Skin of body (tissue), 1 donor: ENCODE measurements at regions not wholly inside any gene's neighbourhood (a gene's known extent, or its start where the extent isn't known, plus 50 kb on each side); places are given as distances from the start of the nearest gene placed in this dataset.

Experiments used
- DNase-seq: peaks from one replicate; lab custom pipeline; 2025; lab: John Stamatoyannopoulos, UW

DNA sequence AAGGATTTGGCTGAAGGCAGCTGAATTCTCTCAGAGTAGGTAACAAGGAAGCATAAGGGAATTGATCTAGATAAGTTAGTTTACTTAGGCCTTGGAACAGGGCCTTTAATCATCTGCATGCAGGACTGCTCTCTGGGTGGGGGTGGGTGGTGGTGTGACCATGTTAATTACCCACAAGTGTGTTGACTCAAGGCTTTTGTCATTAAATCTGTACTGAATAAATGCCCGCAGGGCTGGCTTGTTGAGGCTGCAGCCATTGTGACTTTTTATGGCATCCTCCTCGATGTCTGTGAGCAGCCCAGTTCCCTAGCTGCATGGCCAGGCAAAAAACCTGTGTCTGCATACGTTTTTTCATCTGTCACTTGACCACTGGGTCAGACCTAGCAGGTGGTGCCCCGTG lies 63.5 kb upstream of the ASCC3 start:
- DNase-seq, result no peak

DNA sequence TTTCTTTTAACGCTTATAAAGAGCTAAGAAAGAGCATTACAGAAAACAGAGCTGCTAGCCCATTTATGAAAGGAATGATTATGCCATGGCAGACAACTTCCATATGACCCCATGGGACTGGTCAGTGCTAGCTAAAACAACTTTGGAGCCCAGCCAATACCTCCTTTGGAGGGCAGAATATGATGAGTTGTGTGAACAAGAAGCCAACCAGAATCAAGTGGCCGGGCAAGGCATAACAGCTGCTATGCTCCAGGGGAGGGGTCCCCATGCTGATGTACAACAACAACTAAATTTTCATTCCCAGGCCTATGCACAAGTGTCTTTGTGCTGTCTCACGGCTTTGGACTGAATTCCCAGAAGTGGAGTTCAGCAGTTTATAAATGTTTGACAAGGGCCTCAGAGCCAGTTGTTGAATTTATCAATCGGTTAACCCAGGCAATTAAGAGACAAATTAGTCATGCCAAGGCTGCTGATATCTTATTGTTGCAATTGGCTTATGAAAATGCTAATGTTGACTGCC lies 65.0 kb upstream of the ASCC3 start:
- no peak for DNase-seq

DNA sequence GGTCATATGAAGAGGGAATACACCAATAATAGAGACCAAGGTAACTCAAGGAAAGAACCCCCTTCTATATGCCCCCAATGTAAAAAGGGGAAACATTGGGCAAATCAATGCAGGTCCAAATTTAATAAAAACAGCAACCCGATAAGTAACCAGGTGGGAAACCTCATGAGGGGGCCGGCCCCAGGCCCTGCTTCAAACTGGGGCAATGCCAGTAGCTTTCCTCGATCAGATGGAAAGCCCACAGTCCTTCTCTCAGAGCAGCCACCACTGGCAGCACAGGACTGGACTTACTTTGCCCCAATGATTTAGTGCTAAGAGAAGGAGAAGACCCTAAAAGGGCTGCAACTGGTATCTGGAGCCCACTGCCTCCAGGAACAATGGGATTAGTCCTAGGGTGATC lies 65.6 kb upstream of the ASCC3 start:
- no peak for DNase-seq

GRCh38 chr6:100948381-100949133 lies 67.4 kb upstream of the ASCC3 start:
- no peak for DNase-seq

DNA sequence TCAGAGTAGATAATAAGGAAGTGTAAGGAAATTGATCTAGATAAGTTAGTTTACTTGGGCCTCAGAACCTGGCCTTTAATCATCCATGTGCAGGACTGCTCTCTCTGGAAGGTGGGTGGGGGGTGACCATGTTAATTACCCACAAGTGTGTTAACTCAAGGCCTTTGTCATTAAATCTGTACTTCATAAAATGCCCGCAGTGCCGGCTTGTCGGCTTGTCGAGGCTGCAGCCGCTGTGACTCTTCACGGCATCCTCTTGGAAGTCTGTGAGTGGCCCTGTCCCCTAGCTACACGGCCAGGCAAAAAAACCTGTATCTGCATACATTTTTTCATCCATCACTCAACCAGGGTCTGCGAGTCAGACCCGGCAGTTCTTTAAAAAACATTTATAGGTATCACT lies 70.9 kb upstream of the ASCC3 start:
- no peak for DNase-seq

- DNase-seq, result no peak
These were observed 78.2 kb upstream of the ASCC3 start for GRCh38 chr6:100959280-100959679.

- no peak for DNase-seq
These were observed 81.3 kb upstream of the ASCC3 start for GRCh38 chr6:100962466-100962865.

DNA sequence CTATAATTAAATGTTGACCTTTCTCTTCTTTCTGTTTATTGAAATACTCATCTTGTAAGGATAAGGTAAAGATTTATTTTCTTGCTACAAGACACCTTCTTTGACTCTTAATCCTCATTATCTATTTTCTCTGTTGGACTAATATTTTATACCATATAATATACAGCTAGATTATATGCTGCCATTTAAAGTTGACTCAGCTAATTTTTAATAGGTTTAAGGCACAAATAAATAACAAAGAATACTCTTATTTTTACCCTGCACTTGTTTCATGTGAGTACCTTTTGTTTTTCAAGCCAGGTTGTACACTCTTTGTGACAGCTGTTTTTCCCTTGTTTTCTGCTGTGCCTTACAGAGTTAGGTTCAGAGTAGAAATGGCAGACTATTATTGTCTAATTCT lies 83.9 kb upstream of the ASCC3 start:
- DNase-seq, result no peak

GRCh38 chr6:100968949-100969348 lies 87.8 kb upstream of the ASCC3 start:
- no peak for DNase-seq

GRCh38 chr6:100979267-100979666 lies 98.1 kb upstream of the ASCC3 start:
- no peak for DNase-seq

GRCh38 chr6:100980949-100981348 lies 99.8 kb upstream of the ASCC3 start:
- DNase-seq, result no peak

DNA sequence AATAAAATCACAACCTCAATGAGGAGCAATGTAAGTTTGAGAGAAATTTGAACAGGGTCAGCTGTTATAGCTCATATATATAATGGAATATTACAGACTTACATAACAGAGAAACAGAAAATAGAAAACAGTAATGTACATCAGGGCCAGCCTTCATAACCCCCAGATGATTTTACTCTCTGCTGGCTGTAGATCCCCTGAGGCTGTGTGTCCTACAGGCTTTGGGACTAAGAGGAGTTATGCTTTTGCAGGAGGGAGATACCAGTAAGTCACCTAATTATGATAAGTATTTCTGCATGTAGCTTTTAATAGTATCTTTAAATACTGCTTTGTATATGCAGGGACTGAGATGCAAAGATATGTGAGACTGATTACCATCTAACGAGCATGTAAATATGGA lies 105.8 kb upstream of the ASCC3 start:
- DNase-seq, result no peak

DNA sequence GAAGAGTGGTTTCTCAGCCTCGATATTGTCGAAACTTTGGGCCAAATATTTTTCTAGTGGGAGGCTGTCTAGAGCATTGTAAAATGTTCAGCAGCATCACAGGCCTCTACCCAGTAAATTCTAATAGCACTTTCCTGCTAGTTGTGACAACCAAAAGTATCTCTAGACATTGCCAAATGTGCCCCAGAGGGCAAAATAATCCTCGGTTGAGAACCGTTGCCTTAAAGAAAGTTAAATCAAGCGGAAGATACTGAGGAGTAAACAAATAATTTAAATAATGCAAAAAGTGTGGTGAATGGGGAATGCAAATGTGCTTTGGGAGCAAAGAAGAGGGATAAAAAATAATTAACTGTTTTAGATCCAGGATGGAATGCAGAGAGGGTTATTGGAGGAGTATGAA lies 106.4 kb upstream of the ASCC3 start:
- no peak for DNase-seq

DNA sequence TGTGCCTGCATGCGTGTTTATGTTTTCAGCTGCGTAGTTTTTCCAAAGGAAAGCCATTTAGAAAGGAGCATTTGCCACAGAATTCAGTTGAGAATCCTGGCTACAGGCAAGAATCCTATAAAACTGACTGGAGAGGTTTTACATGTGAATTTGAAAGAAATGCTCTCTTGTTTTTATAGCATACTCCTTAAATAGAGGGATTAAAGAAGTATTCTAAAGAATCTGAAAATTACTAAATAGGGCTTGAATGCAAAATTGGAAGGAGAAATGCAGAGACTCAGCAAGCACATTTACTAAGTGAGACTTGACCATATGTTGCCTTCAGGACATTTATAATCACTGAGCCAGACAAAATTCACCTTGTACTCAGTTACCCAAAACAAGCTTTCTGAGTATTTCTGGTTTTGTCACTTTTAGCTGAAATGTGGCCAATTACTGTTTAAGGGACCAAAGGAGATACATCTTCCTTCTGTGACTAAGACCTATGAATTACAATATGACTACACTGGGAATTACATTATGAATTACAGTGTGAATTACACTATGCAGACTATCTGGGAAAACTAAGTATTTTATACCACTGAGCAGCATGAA lies 107.4 kb upstream of the ASCC3 start:
- DNase-seq, result no peak

DNA sequence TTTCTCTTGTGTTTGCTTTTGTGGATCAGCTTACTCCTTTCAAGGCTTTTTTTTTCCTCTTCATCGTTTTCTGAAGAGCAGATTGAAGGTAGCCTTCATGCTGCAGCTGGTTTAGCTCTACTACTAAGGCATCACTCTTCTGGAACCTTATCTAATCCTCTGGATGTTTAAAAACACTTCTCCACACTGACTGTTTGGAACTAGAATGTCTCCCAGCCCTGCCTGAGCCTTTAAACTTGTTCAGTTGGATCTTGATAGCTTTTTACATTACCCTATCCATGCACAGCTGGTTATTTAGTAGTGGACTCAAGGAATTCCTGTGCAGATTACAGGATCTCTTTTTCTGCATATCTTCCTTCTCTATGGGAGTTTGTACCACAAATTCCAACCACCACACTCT lies 108.9 kb upstream of the ASCC3 start:
- no peak for DNase-seq

DNA sequence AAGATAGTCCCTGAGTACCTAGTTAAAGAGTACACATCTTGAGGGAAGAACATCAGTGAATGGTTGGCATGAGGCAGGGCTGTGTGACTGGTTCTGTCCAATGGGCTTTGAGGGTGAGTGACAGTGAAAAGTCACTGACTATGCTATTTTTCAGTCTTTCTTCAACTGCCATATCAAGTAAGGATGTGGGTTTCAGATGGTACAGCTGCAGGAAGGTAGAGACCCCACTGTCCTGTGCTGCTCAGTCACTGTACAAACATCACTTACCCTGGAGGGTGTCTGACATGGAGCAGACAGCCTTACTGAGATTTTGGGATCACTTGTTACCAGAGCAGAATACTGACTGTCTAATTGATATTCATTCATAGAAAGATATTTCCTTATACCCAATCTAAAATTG lies 115.3 kb upstream of the ASCC3 start:
- DNase-seq, result no peak

GRCh38 chr6:100998111-100998510 lies 117.0 kb upstream of the ASCC3 start:
- DNase-seq, result no peak

DNA sequence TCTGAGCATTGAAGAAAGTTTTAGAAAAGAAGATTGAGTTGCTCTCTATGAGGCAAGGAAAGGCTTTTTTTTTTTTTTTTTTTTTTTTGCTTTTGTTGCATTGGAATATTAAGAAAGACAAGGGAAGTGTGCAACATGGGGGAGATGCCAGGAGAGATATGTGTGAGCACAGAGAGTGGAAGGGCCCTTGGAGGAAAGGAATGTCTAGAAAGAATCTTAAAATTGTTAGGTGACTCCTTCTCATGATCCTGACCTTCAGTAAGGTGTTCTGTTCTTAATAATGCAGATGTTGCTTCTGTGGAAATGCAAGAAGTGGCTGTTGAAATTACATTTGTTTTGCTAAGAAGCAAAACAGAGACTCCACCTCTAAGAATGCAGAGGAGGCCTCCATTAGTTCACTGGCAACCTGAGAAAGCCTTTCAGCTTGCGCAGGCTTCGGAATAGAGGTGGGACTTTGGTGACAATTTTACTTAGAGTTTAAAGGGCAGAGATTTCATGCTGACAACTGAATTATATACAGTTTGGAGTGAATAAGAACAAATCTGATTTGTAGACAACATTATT lies 118.0 kb upstream of the ASCC3 start:
- no peak for DNase-seq

- DNase-seq, result no peak
These were observed 119.2 kb upstream of the ASCC3 start for GRCh38 chr6:101000341-101000740.

DNA sequence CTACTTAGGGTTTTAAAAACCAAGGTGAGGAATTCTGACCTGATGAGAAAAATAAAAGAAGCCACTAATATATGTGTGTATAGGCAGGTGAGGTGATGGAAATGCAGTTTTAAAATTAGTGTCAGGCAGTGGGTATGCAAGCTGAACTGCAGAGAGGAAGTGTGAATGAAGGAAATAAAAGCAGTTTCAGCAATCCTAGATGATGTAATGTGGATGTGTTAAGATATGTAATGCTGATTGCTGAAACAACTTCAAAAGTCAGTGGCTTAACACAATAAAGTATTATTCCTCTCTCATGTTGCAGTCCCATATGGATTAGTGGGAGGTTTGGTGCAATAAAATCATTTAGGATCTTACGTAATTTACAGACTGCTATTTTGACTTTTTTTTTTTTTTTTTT lies 119.9 kb upstream of the ASCC3 start:
- no peak for DNase-seq

- no peak for DNase-seq
These were observed 120.5 kb upstream of the ASCC3 start for GRCh38 chr6:101001607-101002006.

GRCh38 chr6:101003075-101003474 lies 121.9 kb upstream of the ASCC3 start:
- no peak for DNase-seq

DNA sequence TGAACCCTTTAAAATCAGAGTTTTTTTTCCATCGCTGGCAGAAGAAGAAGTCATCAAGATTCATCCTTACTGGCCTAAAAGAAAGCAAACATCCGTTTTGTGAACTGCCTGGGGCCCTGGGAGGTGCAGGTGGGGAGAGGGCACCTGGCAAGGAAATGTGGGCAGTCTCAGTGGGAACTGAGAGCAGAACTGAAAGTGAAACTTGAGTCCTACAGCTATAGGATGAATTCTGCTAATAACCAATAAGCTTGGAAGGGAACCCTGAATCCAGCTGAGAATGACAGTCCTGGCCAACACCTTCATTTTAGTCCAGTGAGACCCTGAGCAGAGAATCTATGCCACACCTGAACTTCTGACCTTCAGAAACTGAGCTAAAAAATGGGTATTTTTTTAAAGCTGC lies 130.1 kb upstream of the ASCC3 start:
- DNase-seq, result no peak
